ENCODE measurements at regions not wholly inside any gene's neighbourhood (a gene's known extent, or its start where the extent isn't known, plus 50 kb on each side); places are given as distances from the start of the nearest gene placed in this dataset.

- TF ChIP-seq CTCF (IDR thresholded peaks at IDR 0.05) (no peak), POLR2A (IDR thresholded peaks at IDR 0.05) (no peak)
Observed at GRCh38 chr3:66113542-66113941, 74.8 kb upstream of the MAGI1 start.

Data from sigmoid colon (tissue), 3 donors.